Neural cell (in vitro differentiated cells): ENCODE measurements at regions not wholly inside any gene's neighbourhood (a gene's known extent, or its start where the extent isn't known, plus 50 kb on each side); places are given as distances from the start of the nearest gene placed in this dataset.

Source experiments
- H2AFZ ChIP-seq: fragments of 200-600, 300-800 bp; sonication (generic), shearing (Covaris generic); 2 replicates; pipeline ENCODE4 v1.6.0; 2014; ENCODE audit warnings: low read depth, mild to moderate bottlenecking, antibody characterized with exemption, low read length, moderate library complexity
- H3F3A ChIP-seq: fragments of 200-600 bp; shearing (Covaris generic); 2 replicates; pipeline ENCODE4 v1.6.1; 2016; ENCODE audit warnings: mild to moderate bottlenecking, moderate library complexity, mixed read lengths, antibody characterized with exemption, low read length; ENCODE audit not compliant: insufficient read depth, poor library complexity, severe bottlenecking
- H3K27ac ChIP-seq: fragments of 200-600, 300-800 bp; sonication (generic), shearing (Covaris generic); 2 replicates; pipeline ENCODE4 v1.5.1; 2014; ENCODE audit warnings: mild to moderate bottlenecking, low read length, moderate library complexity
- H3K27me3 ChIP-seq: fragments of 300-800, 200-600 bp; sonication (generic), shearing (Covaris generic); 2 replicates; pipeline ENCODE4 v1.6.0; 2014; ENCODE audit warnings: mild to moderate bottlenecking, low read depth, low read length, moderate library complexity; ENCODE audit not compliant: insufficient read depth
- H3K36me3 ChIP-seq: fragments of 300-800, 200-600 bp; sonication (generic), shearing (Covaris generic); 2 replicates; pipeline ENCODE4 v1.5.1; 2014; ENCODE audit warnings: mild to moderate bottlenecking, antibody characterized with exemption, low read length, moderate library complexity; ENCODE audit not compliant: insufficient read depth
- H3K4me2 ChIP-seq: fragments of 300-800, 200-600 bp; sonication (generic), shearing (Covaris generic); 2 replicates; pipeline ENCODE4 v1.6.0; 2014; ENCODE audit warnings: mild to moderate bottlenecking, low read length
- H3K4me3 ChIP-seq: fragments of 300-800, 200-600 bp; sonication (generic), shearing (Covaris generic); 2 replicates; pipeline ENCODE4 v1.5.1; 2014; ENCODE audit warnings: mild to moderate bottlenecking, low read length, moderate library complexity
- H3K79me2 ChIP-seq: fragments of 200-600 bp; shearing (Covaris generic); replicated peaks from 2 replicates; pipeline ENCODE4 v1.6.0; 2014; ENCODE audit warnings: mild to moderate bottlenecking, low read length, moderate library complexity; ENCODE audit not compliant: insufficient read depth
- H3K9ac ChIP-seq: fragments of 300-800, 200-600 bp; sonication (generic), shearing (Covaris generic); 2 replicates; pipeline ENCODE4 v1.6.1; 2016; ENCODE audit warnings: mild to moderate bottlenecking, low read length, mixed read lengths
- H3K9me2 ChIP-seq: fragments of 200-600 bp; shearing (Covaris generic); 2 replicates; pipeline ENCODE4 v1.6.1; 2016; ENCODE audit warnings: mild to moderate bottlenecking, low read length, mixed read lengths; ENCODE audit not compliant: insufficient read depth
- H3K9me3 ChIP-seq: fragments of 200-600, 300-800 bp; sonication (generic), shearing (Covaris generic); 2 replicates; pipeline ENCODE4 v1.6.1; 2016; ENCODE audit warnings: mild to moderate bottlenecking, mixed run types, low read length, moderate library complexity, mixed read lengths
- H4K20me1 ChIP-seq: fragments of 200-600 bp; shearing (Covaris generic); 2 replicates; pipeline ENCODE4 v1.6.1; 2016; ENCODE audit warnings: mild to moderate bottlenecking, mixed run types; ENCODE audit not compliant: insufficient read depth
- CTCF ChIP-seq: fragments of 450-650 bp; IDR thresholded peaks from 2 replicates; pipeline ENCODE4 v1.5.1; 2014; ENCODE audit warnings: antibody characterized with exemption, mild to moderate bottlenecking, moderate library complexity; ENCODE audit not compliant: poor library complexity, severe bottlenecking
- EP300 ChIP-seq: fragments of 450-650 bp; conservative IDR thresholded peaks from 2 replicates; pipeline ENCODE4 v1.6.1; 2014; ENCODE audit warnings: antibody characterized with exemption, mild to moderate bottlenecking, moderate library complexity; ENCODE audit not compliant: poor library complexity, severe bottlenecking
- EZH2 ChIP-seq: fragments of 200-600, 300-800 bp; shearing (Covaris generic), sonication (generic); IDR thresholded peaks from 2 replicates; pipeline ENCODE4 v1.6.1; 2014; ENCODE audit warnings: antibody characterized with exemption, low read length, borderline replicate concordance, mild to moderate bottlenecking; ENCODE audit not compliant: insufficient read depth, poor library complexity, severe bottlenecking
- MXI1 ChIP-seq: fragments of 450-650 bp; conservative IDR thresholded peaks from 2 replicates; pipeline ENCODE4 v1.6.1; 2014; ENCODE audit warnings: antibody characterized with exemption, mild to moderate bottlenecking; ENCODE audit not compliant: poor library complexity, severe bottlenecking
- POLR2AphosphoS5 ChIP-seq: IDR thresholded peaks from 2 replicates; pipeline ENCODE4 v1.6.1; 2012
- RAD21 ChIP-seq: fragments of 450-650 bp; conservative IDR thresholded peaks from 2 replicates; pipeline ENCODE4 v1.6.1; 2014; ENCODE audit warnings: antibody characterized with exemption, mild to moderate bottlenecking, moderate library complexity
- REST ChIP-seq: IDR thresholded peaks from 2 replicates; pipeline ENCODE4 v1.6.1; 2012; ENCODE audit warnings: borderline replicate concordance
- SMC3 ChIP-seq: fragments of 450-650 bp; conservative IDR thresholded peaks from 2 replicates; pipeline ENCODE4 v1.6.1; 2014; ENCODE audit warnings: antibody characterized with exemption, mild to moderate bottlenecking, moderate library complexity; ENCODE audit not compliant: poor library complexity
- TAF1 ChIP-seq: IDR thresholded peaks from 2 replicates; pipeline ENCODE4 v1.6.1; 2012; ENCODE audit warnings: low read depth

- Histone ChIP-seq H4K20me1 (no peaks in the 10 kb centered on the region), H3K4me2 (no peak overlapping the region), H2AFZ (no peak overlapping the region), H3K4me3 (no peak overlapping the region), H3K36me3 (no peaks in the 10 kb centered on the region), H3K27ac (no peak overlapping the region), H3K9me3 (no peaks in the 10 kb centered on the region), H3F3A (no peaks in the 10 kb centered on the region), H3K9me2 (no peaks in the 10 kb centered on the region), H3K79me2 (no peaks in the 10 kb centered on the region), H3K27me3 (no peaks in the 10 kb centered on the region), H3K9ac (no peak overlapping the region)
- TF ChIP-seq SMC3 (no peak), EP300 (no peak), POLR2AphosphoS5 (no peak), TAF1 (no peak), CTCF (no peak), EZH2 (no peak), MXI1 (no peak), REST (no peak), RAD21 (no peak)
These were observed 645.4 kb upstream of the TENM3 start for GRCh38 chr4:181597766-181598165.

GRCh38 chr4:181599134-181599533 is 644.1 kb upstream of the TENM3 start:
- H3K9ac ChIP-seq = no peak overlapping the region
- no peak overlapping the region for H3K4me2 ChIP-seq
- H3K9me3 ChIP-seq = no peaks in the 10 kb centered on the region
- H3K4me3 ChIP-seq = no peak overlapping the region
- H3K79me2 ChIP-seq = no peaks in the 10 kb centered on the region
- no peaks in the 10 kb centered on the region for H3F3A ChIP-seq
- no peaks in the 10 kb centered on the region for H4K20me1 ChIP-seq
- H3K9me2 ChIP-seq = no peaks in the 10 kb centered on the region
- H2AFZ ChIP-seq = no peak overlapping the region
- H3K27ac ChIP-seq = no peak overlapping the region
- no peaks in the 10 kb centered on the region for H3K27me3 ChIP-seq
- TF ChIP-seq MXI1 (no peak), POLR2AphosphoS5 (no peak), RAD21 (no peak), EP300 (no peak), SMC3 (no peak), TAF1 (no peak), CTCF (no peak), EZH2 (no peak), REST (no peak)
- no peaks in the 10 kb centered on the region for H3K36me3 ChIP-seq
